MM.1S (cell line): ENCODE measurements at regions not wholly inside any gene's neighbourhood (a gene's known extent, or its start where the extent isn't known, plus 50 kb on each side); places are given as distances from the start of the nearest gene placed in this dataset.

ENCODE experiments used
- DNase-seq: peaks from one replicate; pipeline ENCODE4 v3.0.0-alpha.2; 2015
- H2AFZ ChIP-seq: fragments of 300-600 bp; sonication (generic); 2 replicates; pipeline ENCODE4 v1.6.0; 2016; ENCODE audit warnings: antibody characterized with exemption, low read length
- H3F3A ChIP-seq: fragments of 300-600 bp; sonication (generic); 2 replicates; pipeline ENCODE4 v1.6.1; 2016; ENCODE audit warnings: mild to moderate bottlenecking, antibody characterized with exemption, low read length, moderate library complexity, mixed read lengths; ENCODE audit not compliant: insufficient read depth
- H3K27ac ChIP-seq: fragments of 300-600 bp; sonication (generic); 2 replicates; pipeline ENCODE4 v1.5.1; 2016; ENCODE audit warnings: mild to moderate bottlenecking, low read length
- H3K27me3 ChIP-seq: fragments of 300-600 bp; sonication (generic); replicated peaks from 2 replicates; pipeline ENCODE4 v1.6.0; 2016; ENCODE audit warnings: low read length; ENCODE audit not compliant: insufficient read depth
- H3K36me3 ChIP-seq: fragments of 300-600 bp; sonication (generic); replicated peaks from 2 replicates; pipeline ENCODE4 v1.6.1; 2016; ENCODE audit warnings: mild to moderate bottlenecking, low read length, mixed read lengths; ENCODE audit not compliant: insufficient read depth
- H3K4me1 ChIP-seq: fragments of 300-600 bp; sonication (generic); 2 replicates; pipeline ENCODE4 v1.6.1; 2016; ENCODE audit warnings: low read length, mixed read lengths
- H3K4me2 ChIP-seq: fragments of 300-600 bp; sonication (generic); 2 replicates; pipeline ENCODE4 v1.6.0; 2016; ENCODE audit warnings: low read depth, low read length
- H3K4me3 ChIP-seq: fragments of 300-600 bp; sonication (generic); 2 replicates; pipeline ENCODE4 v1.5.1; 2016; ENCODE audit warnings: low read length, mixed read lengths
- H3K79me2 ChIP-seq: fragments of 300-600 bp; sonication (generic); 2 replicates; pipeline ENCODE4 v1.6.1; 2016; ENCODE audit warnings: mixed run types, low read length, mixed read lengths
- H3K9ac ChIP-seq: fragments of 300-600 bp; sonication (generic); 2 replicates; pipeline ENCODE4 v1.6.1; 2016; ENCODE audit warnings: low read length, mixed read lengths
- H3K9me2 ChIP-seq: fragments of 300-600 bp; sonication (generic); replicated peaks from 2 replicates; pipeline ENCODE4 v1.6.1; 2016; ENCODE audit warnings: mild to moderate bottlenecking, low read length, mixed read lengths; ENCODE audit not compliant: insufficient read depth
- H3K9me3 ChIP-seq: fragments of 300-600 bp; sonication (generic); replicated peaks from 2 replicates; pipeline ENCODE4 v1.6.1; 2016; ENCODE audit warnings: mild to moderate bottlenecking, low read length, mixed read lengths; ENCODE audit not compliant: insufficient read depth
- H4K20me1 ChIP-seq: fragments of 300-600 bp; sonication (generic); 2 replicates; pipeline ENCODE4 v1.6.1; 2016; ENCODE audit warnings: mild to moderate bottlenecking, low read length, moderate library complexity, mixed read lengths; ENCODE audit not compliant: insufficient read depth
- CTCF ChIP-seq: fragments of 300-600 bp; sonication (generic); IDR thresholded peaks from 2 replicates; pipeline ENCODE4 v1.5.1; 2016; ENCODE audit warnings: antibody characterized with exemption, low read length, mixed read lengths
- EZH2 ChIP-seq: fragments of 300-600 bp; sonication (generic); optimal IDR thresholded peaks from 2 replicates; pipeline ENCODE3; 2017; ENCODE audit warnings: low read depth, mild to moderate bottlenecking, antibody characterized with exemption, low read length, mixed read lengths
- EZH2phosphoT487 ChIP-seq: fragments of 300-600 bp; sonication (generic); IDR thresholded peaks from 2 replicates; pipeline ENCODE4 v1.6.1; 2018; ENCODE audit warnings: antibody characterized with exemption, low read length

- H3K4me1 ChIP-seq, result peaks cover 6% of the 10 kb centered on the region; the same call in 1 of the 2 replicates
- H3K79me2 ChIP-seq, result no peaks in the 10 kb centered on the region
- H3K27me3 ChIP-seq, result no peaks in the 10 kb centered on the region
- H3K4me3 ChIP-seq, result no peak overlapping the region
- H3K36me3 ChIP-seq, result no peaks in the 10 kb centered on the region
- H3K27ac ChIP-seq, result no peak overlapping the region
- no peaks in the 10 kb centered on the region for H3F3A ChIP-seq
- H3K9me2 ChIP-seq, result no peaks in the 10 kb centered on the region
- no peaks in the 10 kb centered on the region for H3K9me3 ChIP-seq
- no peak overlapping the region for H3K9ac ChIP-seq
- no peak for DNase-seq
- H4K20me1 ChIP-seq, result no peaks in the 10 kb centered on the region
- TF ChIP-seq EZH2phosphoT487 (no peak), EZH2 (no peak), CTCF (no peak)
- H2AFZ ChIP-seq, result no peak overlapping the region
- no peak overlapping the region for H3K4me2 ChIP-seq
Measured at GRCh38 chr6:15736297-15736696, 73.5 kb upstream of the DTNBP1 start.

GRCh38 chr6:15735567-15736265 lies 72.9 kb upstream of the DTNBP1 start:
- Histone ChIP-seq H3K4me2 (no peak overlapping the region), H3K4me1 (peaks cover 6% of the 10 kb centered on the region; the same call in 1 of the 2 replicates), H3K9me2 (no peaks in the 10 kb centered on the region), H3K9ac (no peak overlapping the region), H3K27ac (no peak overlapping the region), H3K4me3 (no peak overlapping the region), H3K27me3 (no peaks in the 10 kb centered on the region), H2AFZ (no peak overlapping the region), H3K36me3 (no peaks in the 10 kb centered on the region), H3K9me3 (no peaks in the 10 kb centered on the region), H3K79me2 (no peaks in the 10 kb centered on the region), H3F3A (no peaks in the 10 kb centered on the region), H4K20me1 (no peaks in the 10 kb centered on the region)
- no peak for DNase-seq
- TF ChIP-seq EZH2phosphoT487, result no peak
- TF ChIP-seq CTCF, result no peak
- TF ChIP-seq EZH2, result no peak

GRCh38 chr6:15734118-15734897 lies 71.5 kb upstream of the DTNBP1 start:
- H3K9me2 ChIP-seq, result no peaks in the 10 kb centered on the region
- no peak overlapping the region for H3K4me2 ChIP-seq
- no peaks in the 10 kb centered on the region for H3K27me3 ChIP-seq
- no peak overlapping the region for H3K27ac ChIP-seq
- H4K20me1 ChIP-seq, result no peaks in the 10 kb centered on the region
- no peaks in the 10 kb centered on the region for H3K36me3 ChIP-seq
- H3K9ac ChIP-seq, result no peak overlapping the region
- H3F3A ChIP-seq, result no peaks in the 10 kb centered on the region
- no peak overlapping the region for H2AFZ ChIP-seq
- no peaks in the 10 kb centered on the region for H3K79me2 ChIP-seq
- H3K9me3 ChIP-seq, result no peaks in the 10 kb centered on the region
- H3K4me3 ChIP-seq, result no peak overlapping the region
- peaks cover 6% of the 10 kb centered on the region; the same call in 1 of the 2 replicates for H3K4me1 ChIP-seq
- TF ChIP-seq EZH2 (no peak), EZH2phosphoT487 (no peak), CTCF (no peak)
- DNase-seq, result no peak
